ENCODE measurements at regions not wholly inside any gene's neighbourhood (a gene's known extent, or its start where the extent isn't known, plus 50 kb on each side); places are given as distances from the start of the nearest gene placed in this dataset.
"Not testable (repeated sequence)": the region's sequence is repeated elsewhere in the genome, so short reads cannot be mapped to it uniquely, and the experiment has no call there.

GRCh38 chr2:84127812-84128211 lies 331.3 kb downstream of the SUCLG1 start:
- not testable (repeated sequence) for TF ChIP-seq CTCF, POLR2A (IDR thresholded peaks at IDR 0.05)
